GM12874 (cell line): ENCODE measurements at regions not wholly inside any gene's neighbourhood (a gene's known extent, or its start where the extent isn't known, plus 50 kb on each side); places are given as distances from the start of the nearest gene placed in this dataset.

ENCODE experiments used
- TF ChIP-seq, protein P1 (sequence below): IDR thresholded peaks from 2 replicates; pipeline ENCODE4 v1.5.1; 2011; ENCODE audit warnings: low read depth, mild to moderate bottlenecking, control low read depth, low read length, moderate library complexity; ENCODE audit not compliant: insufficient read depth

DNA sequence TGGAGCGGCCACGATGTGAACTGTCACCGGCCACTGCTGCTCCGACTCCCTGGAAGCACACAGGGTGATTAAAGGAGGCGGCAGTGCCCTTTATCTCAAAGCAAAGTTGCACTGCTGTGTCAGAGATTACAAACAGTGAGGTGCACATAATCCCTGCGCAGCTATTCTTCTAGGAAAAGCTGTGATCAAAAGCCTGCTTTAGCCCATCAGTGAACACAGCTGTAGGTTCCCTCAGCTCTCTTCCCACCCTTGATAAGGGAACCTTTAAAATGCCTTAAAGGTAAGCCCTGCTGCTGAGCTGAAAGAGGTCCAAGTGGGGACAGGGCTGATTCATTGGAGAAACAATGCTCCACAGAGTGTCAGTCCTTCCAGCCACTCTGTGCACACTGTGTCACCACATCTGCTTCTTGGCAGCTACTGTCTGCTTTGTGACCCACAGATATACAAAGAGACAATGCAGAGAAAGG, 127.6 kb downstream of the EIF4E start:
- TF ChIP-seq, protein P1, sequence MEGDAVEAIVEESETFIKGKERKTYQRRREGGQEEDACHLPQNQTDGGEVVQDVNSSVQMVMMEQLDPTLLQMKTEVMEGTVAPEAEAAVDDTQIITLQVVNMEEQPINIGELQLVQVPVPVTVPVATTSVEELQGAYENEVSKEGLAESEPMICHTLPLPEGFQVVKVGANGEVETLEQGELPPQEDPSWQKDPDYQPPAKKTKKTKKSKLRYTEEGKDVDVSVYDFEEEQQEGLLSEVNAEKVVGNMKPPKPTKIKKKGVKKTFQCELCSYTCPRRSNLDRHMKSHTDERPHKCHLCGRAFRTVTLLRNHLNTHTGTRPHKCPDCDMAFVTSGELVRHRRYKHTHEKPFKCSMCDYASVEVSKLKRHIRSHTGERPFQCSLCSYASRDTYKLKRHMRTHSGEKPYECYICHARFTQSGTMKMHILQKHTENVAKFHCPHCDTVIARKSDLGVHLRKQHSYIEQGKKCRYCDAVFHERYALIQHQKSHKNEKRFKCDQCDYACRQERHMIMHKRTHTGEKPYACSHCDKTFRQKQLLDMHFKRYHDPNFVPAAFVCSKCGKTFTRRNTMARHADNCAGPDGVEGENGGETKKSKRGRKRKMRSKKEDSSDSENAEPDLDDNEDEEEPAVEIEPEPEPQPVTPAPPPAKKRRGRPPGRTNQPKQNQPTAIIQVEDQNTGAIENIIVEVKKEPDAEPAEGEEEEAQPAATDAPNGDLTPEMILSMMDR: no peak

DNA sequence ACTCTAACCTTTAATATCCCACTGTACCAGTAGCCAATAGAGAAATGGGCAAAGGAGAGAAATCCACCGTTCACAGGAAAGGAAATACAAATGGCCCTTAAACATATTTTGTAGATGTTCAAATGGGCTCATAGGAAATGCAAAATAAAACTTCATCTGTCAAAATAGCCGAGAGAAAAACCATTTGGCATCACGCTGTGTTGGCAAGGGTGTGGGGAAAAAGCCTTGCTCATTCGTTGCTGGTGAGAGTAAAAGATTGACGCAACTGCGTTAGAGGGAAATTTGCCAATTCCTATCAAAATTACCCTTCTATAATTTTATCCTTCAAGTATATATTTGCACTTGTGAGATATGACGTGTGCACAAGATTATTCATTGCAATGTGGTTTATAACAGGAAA, 131.9 kb downstream of the EIF4E start:
- TF ChIP-seq, protein P1: no peak

DNA sequence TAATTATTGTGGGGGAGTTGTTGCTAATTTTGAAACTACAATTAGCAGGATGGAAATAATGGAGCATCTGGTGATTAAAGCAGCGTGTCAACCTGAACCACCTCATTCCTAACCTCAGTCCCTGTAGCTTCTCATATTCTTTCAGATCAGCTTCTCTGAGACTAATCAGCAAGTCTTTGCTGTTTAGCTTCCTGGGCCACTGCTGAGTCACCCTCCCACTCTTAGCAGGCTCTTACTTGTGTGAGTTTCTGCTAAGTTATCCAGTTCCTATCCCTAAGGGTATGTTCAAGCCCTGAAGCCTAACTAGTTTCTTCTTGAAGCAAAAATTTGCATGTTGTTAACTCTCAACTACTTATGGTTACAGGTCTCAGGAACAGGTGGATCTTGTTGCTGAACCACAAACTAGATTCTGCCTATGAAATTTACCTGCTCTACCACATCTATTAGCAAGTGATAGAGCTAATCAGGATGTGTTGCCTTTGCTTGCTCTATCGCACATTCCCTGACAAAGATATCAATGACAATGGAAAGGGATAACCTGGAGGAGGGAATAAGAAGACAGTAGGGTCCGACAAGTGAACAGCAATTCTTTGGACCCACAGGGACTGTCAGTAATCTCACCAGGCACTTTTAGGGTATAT, 134.2 kb downstream of the EIF4E start:
- TF ChIP-seq, protein P1: no peak

DNA sequence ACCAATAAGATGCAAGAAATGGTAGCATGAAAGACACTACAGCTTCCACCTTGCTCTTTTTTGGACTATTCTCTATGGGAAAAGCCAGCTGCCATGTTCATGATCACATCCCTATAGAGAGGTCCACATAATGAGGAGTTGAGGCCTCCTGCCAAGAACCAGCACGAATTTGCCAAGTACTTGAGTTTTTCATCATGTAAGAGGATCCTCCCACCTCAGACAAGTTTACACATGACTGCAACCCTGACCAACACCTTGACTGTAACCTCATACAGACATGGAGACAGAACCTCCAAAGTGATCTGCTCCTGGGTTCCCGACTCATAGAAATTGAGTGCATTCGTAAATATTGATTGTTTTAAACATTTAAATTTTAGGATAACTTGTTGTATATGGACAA, 135.2 kb upstream of the TSPAN5 start:
- TF ChIP-seq, protein P1: no peak

DNA sequence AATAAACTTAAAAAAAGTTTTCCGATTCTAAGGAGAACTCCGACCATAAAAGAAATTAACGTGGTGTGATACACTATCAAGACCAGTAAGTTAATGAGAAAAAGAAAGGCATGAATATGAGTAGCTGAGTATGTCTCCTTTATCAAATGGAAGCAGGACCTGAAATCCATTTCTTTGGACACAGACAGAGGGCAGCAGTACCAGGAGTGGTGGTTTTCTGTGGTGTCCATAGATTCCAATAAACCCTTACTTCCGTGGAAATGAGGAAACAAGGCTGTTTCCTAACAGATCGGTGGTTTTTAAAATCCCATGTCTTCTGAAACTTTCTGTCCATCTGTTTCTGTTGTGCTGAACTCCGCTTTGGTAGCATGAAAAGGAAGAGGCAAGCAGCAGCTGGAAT, 128.5 kb upstream of the TSPAN5 start:
- TF ChIP-seq, protein P1: no peak

DNA sequence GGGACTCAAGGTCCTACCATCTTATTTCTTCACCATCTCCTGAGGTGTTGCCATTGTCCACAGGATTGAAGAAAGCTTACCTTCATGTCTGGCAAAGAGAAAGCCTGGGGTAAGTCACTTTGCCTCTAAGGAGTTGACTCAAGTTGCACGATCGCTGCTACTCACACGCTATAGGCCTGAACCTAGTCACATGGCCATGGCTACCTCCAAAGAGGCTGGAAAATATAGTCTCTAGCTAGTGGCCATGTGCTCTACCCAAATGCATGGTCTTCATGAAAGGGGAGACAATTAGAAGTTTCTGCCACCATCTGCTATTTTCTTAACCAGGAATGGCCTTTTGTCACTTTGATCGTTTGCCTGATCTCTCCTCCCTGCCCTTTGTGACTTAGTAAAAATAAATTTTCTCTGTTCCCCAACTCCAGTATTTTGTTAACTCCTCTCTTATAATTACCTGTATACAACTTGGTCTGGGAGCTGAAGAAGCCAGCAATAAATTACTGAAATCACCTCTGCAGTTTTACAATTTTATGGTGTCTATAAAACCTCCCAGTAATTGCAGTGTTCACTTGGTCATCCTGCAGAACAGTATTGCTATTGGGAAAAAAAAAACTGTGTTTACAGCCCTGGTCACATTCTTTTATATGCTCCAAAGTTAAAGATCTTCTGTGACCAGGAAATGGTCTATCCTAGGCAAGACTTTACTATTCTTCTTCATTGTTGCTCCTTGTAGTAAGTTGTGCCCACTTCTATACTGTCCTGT, 126.7 kb upstream of the TSPAN5 start:
- TF ChIP-seq, protein P1: no peak

DNA sequence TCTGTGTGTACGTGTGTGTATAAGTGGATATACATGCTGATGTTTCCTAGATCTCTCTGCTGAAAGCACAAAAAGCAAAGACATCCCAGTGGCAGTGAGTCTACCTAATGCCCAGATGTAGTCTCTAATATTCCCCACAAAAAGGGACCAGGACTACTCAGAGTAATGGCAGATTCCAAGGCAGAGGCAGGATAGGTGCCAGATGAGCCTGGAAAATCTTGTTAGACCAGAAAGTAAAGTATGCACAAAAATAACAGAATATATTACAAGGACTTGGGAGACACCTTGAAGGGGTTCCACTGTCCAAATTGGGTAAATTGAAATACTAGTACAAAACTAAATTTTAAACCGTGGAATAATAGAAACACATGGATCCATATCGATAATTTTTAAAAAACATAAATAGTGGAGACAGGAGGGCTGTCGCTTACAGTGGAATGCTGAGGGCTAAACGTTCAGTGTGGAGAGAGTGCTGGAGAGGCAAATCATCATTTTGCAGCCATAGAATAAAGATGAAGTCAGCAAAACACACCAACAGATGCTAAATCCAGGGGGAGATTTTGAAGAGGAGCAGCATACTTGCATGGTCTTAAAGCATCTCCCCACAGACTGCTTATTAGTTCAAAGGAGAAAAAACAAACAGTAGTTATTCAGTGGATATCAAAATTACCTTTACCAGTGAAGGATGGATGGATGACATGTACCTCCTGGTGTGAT, 123.4 kb upstream of the TSPAN5 start:
- TF ChIP-seq, protein P1: no peak
